Thoracic aorta (tissue), 2 donors: ENCODE measurements at regions not wholly inside any gene's neighbourhood (a gene's known extent, or its start where the extent isn't known, plus 50 kb on each side); places are given as distances from the start of the nearest gene placed in this dataset.

Experiments
- ATAC-seq: fragments of 150-250 bp; one replicate; pipeline ENCODE4 v1.8.0; 2017; ENCODE audit warnings: low read depth; ENCODE audit not compliant: insufficient number of reproducible peaks, low FRiP score
- DNase-seq: peaks from one replicate; pipeline ENCODE4 v3.0.0-alpha.2; 2020; ENCODE audit warnings: low spot score
- H3K27ac ChIP-seq, 2 donors: fragments of 200-600 bp; sonication (generic); 1 replicate in 1 of 2; 2 replicates in 1 of 2; pipeline ENCODE4 v1.5.1; 2016; ENCODE audit warnings: mild to moderate bottlenecking in 2 of 2, moderate library complexity in 2 of 2
- H3K27me3 ChIP-seq: fragments of 200-600 bp; sonication (generic); replicated peaks from 2 replicates; pipeline ENCODE4 v1.6.0; 2016; ENCODE audit warnings: mild to moderate bottlenecking; ENCODE audit not compliant: insufficient read depth
- H3K36me3 ChIP-seq: fragments of 200-600 bp; sonication (generic); one replicate; pipeline ENCODE4 v1.5.1; 2016
- H3K4me1 ChIP-seq, 2 donors: fragments of 200-600 bp; sonication (generic); 1 replicate in 1 of 2; 2 replicates in 1 of 2; pipeline versions ENCODE4 v1.5.1 to v1.6.0; 2016; ENCODE audit warnings: low read depth in 2 of 2, mild to moderate bottlenecking in 1 of 2; ENCODE audit not compliant: control insufficient read depth in 1 of 2
- H3K4me3 ChIP-seq: fragments of 200-600 bp; sonication (generic); 2 replicates; pipeline ENCODE4 v1.5.1; 2016; ENCODE audit warnings: mild to moderate bottlenecking
- H3K9me3 ChIP-seq: fragments of 200-600 bp; sonication (generic); 2 replicates; pipeline ENCODE4 v1.5.1; 2016
- TF ChIP-seq, protein P1 (sequence below): fragments of 200-600 bp; sonication (generic); IDR thresholded peaks from one replicate; pipeline ENCODE4 v1.5.1; 2019; ENCODE audit warnings: antibody characterized with exemption

- H3K9me3 ChIP-seq: no peaks in the 10 kb centered on the region
- no peak for ATAC-seq
- TF ChIP-seq, protein P1, sequence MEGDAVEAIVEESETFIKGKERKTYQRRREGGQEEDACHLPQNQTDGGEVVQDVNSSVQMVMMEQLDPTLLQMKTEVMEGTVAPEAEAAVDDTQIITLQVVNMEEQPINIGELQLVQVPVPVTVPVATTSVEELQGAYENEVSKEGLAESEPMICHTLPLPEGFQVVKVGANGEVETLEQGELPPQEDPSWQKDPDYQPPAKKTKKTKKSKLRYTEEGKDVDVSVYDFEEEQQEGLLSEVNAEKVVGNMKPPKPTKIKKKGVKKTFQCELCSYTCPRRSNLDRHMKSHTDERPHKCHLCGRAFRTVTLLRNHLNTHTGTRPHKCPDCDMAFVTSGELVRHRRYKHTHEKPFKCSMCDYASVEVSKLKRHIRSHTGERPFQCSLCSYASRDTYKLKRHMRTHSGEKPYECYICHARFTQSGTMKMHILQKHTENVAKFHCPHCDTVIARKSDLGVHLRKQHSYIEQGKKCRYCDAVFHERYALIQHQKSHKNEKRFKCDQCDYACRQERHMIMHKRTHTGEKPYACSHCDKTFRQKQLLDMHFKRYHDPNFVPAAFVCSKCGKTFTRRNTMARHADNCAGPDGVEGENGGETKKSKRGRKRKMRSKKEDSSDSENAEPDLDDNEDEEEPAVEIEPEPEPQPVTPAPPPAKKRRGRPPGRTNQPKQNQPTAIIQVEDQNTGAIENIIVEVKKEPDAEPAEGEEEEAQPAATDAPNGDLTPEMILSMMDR: no peak
- H3K27ac ChIP-seq: no peak overlapping the region
- no peaks in the 10 kb centered on the region for H3K4me1 ChIP-seq
- no peaks in the 10 kb centered on the region for H3K27me3 ChIP-seq
- H3K36me3 ChIP-seq: no peaks in the 10 kb centered on the region
- no peak overlapping the region for H3K4me3 ChIP-seq
- no peak for DNase-seq
These were observed 247.6 kb downstream of the EMX2 start for GRCh38 chr10:117790179-117790578.

GRCh38 chr10:117790621-117791020 lies 248.1 kb downstream of the EMX2 start:
- Histone ChIP-seq H3K4me1 (no peaks in the 10 kb centered on the region), H3K9me3 (no peaks in the 10 kb centered on the region), H3K27me3 (no peaks in the 10 kb centered on the region), H3K4me3 (no peak overlapping the region), H3K27ac (no peak overlapping the region), H3K36me3 (no peaks in the 10 kb centered on the region)
- ATAC-seq (no peak), DNase-seq (no peak)
- TF ChIP-seq, protein P1: no peak

DNA sequence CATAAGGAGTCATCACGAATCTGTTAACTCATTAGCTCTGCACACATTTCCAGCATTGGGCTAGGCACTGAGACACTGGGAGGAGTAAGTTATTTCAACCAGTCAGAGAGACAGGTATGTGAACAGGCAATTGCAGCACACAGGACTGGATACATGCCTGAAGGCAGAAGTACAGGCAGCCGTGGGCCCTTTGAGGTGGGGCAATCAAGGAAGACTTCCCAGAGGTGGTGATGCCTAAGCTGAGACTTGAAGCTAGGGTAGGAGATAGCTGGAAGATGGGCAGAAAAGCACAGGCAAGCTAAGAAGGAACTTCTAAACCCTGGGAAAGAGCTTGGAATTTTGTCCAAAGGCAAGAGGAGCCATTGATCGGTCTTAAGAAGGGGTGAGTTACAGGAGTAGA lies 249.7 kb downstream of the EMX2 start:
- TF ChIP-seq, protein P1: no peak
- ATAC-seq: no peak

DNA sequence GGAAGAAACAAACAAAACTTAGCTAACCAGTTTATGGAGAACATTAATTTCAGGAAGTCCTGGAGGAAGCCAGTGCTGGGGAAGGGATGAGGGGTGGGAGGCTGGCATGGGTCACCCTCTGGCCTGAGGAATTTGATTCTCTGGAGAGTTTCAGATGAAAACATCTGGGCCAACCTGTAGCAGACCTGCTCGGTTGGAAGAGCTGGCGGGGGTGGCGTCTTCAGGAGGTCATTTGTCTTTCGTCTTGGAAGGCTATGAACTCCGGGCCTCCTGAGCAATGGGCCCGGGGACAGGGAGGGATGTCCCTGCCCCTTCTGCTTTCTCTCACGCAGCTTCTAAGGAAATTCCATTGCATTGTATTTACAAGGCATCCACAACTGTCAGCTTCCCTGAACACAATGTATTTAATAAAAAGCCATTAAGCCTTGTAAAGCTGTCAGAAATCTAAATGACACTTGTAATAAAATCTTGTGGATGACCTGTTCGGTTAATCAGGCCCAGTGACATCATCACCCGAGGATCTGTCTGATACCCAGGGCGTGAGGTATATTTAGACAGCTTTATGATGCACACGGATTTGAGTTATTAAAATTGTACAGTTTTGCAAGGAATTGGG lies 250.5 kb downstream of the RAB11FIP2 start:
- ATAC-seq (no peak), DNase-seq (no peak)
- Histone ChIP-seq H3K27ac (no peak overlapping the region), H3K4me1 (no peaks in the 10 kb centered on the region), H3K36me3 (no peaks in the 10 kb centered on the region), H3K9me3 (no peaks in the 10 kb centered on the region), H3K27me3 (no peaks in the 10 kb centered on the region), H3K4me3 (no peak overlapping the region)
- TF ChIP-seq, protein P1: no peak

More for the DNA sequence above, 249.7 kb downstream of the EMX2 start:
- Histone ChIP-seq H3K4me3 (no peak overlapping the region), H3K27me3 (no peaks in the 10 kb centered on the region), H3K4me1 (no peaks in the 10 kb centered on the region), H3K36me3 (no peaks in the 10 kb centered on the region), H3K9me3 (no peaks in the 10 kb centered on the region), H3K27ac (no peak overlapping the region)
- DNase-seq: no peak

- H3K27me3 ChIP-seq: no peaks in the 10 kb centered on the region
- H3K4me3 ChIP-seq: no peak overlapping the region
- H3K27ac ChIP-seq: no peak overlapping the region
- TF ChIP-seq, protein P1: no peak
- ATAC-seq (no peak), DNase-seq (no peak)
- no peaks in the 10 kb centered on the region for H3K9me3 ChIP-seq
- no peaks in the 10 kb centered on the region for H3K4me1 ChIP-seq
- no peaks in the 10 kb centered on the region for H3K36me3 ChIP-seq
These were observed 249.4 kb downstream of the RAB11FIP2 start for GRCh38 chr10:117797296-117797695.
